22Rv1 (cell line): ENCODE measurements at regions not wholly inside any gene's neighbourhood (a gene's known extent, or its start where the extent isn't known, plus 50 kb on each side); places are given as distances from the start of the nearest gene placed in this dataset.

Experiments
- ZFX ChIP-seq: fragments of 450-650 bp; IDR thresholded peaks from 2 replicates; pipeline ENCODE4 v1.6.1; 2017; ENCODE audit warnings: antibody characterized with exemption, borderline replicate concordance
- TF ChIP-seq, protein P1 (sequence below): fragments of 450-650 bp; IDR thresholded peaks from 2 replicates; pipeline ENCODE4 v1.5.1; 2017; ENCODE audit warnings: mild to moderate bottlenecking

GRCh38 chr21:16124378-16125138, 394.8 kb downstream of the USP25 start:
- TF ChIP-seq, protein P1, sequence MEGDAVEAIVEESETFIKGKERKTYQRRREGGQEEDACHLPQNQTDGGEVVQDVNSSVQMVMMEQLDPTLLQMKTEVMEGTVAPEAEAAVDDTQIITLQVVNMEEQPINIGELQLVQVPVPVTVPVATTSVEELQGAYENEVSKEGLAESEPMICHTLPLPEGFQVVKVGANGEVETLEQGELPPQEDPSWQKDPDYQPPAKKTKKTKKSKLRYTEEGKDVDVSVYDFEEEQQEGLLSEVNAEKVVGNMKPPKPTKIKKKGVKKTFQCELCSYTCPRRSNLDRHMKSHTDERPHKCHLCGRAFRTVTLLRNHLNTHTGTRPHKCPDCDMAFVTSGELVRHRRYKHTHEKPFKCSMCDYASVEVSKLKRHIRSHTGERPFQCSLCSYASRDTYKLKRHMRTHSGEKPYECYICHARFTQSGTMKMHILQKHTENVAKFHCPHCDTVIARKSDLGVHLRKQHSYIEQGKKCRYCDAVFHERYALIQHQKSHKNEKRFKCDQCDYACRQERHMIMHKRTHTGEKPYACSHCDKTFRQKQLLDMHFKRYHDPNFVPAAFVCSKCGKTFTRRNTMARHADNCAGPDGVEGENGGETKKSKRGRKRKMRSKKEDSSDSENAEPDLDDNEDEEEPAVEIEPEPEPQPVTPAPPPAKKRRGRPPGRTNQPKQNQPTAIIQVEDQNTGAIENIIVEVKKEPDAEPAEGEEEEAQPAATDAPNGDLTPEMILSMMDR, result no peak
- TF ChIP-seq ZFX, result no peak
